Ishikawa (cell line): ENCODE measurements at regions not wholly inside any gene's neighbourhood (a gene's known extent, or its start where the extent isn't known, plus 50 kb on each side); places are given as distances from the start of the nearest gene placed in this dataset.

ENCODE experiments used
- CEBPB ChIP-seq: IDR thresholded peaks from 2 replicates; pipeline ENCODE4 v1.6.1; 2012
- CREB1 ChIP-seq: IDR thresholded peaks from 2 replicates; pipeline ENCODE4 v1.6.1; 2012; ENCODE audit warnings: low read depth
- EGR1 ChIP-seq: IDR thresholded peaks from 2 replicates; pipeline ENCODE4 v1.6.1; 2012
- EP300 ChIP-seq: IDR thresholded peaks from 2 replicates; pipeline ENCODE4 v1.6.1; 2012; ENCODE audit warnings: borderline replicate concordance
- FOXM1 ChIP-seq: IDR thresholded peaks from 2 replicates; pipeline ENCODE4 v1.6.1; 2012; ENCODE audit warnings: low read depth, borderline replicate concordance
- NFIC ChIP-seq: IDR thresholded peaks from 2 replicates; pipeline ENCODE4 v1.6.1; 2012
- RAD21 ChIP-seq: IDR thresholded peaks from 2 replicates; pipeline ENCODE4 v1.6.1; 2012; ENCODE audit warnings: low read depth
- TAF1 ChIP-seq: IDR thresholded peaks from 2 replicates; pipeline ENCODE4 v1.6.1; 2012; ENCODE audit warnings: low read depth, mild to moderate bottlenecking
- TCF12 ChIP-seq: IDR thresholded peaks from 2 replicates; pipeline ENCODE4 v1.6.1; 2012; ENCODE audit warnings: low read depth
- TEAD4 ChIP-seq: IDR thresholded peaks from 2 replicates; pipeline ENCODE4 v1.6.1; 2012
- YY1 ChIP-seq: IDR thresholded peaks from 2 replicates; pipeline ENCODE4 v1.6.1; 2012; ENCODE audit warnings: low read depth
- ZBTB7A ChIP-seq: IDR thresholded peaks from 2 replicates; pipeline ENCODE4 v1.6.1; 2012; ENCODE audit warnings: low read depth
- TF ChIP-seq, protein P1 (sequence below): IDR thresholded peaks from 2 replicates; pipeline ENCODE4 v1.6.1; 2012
- TF ChIP-seq, protein P2 (sequence below): IDR thresholded peaks from 2 replicates; pipeline ENCODE4 v1.6.1; 2012; ENCODE audit warnings: low read depth, mild to moderate bottlenecking
- TF ChIP-seq, protein P3 (sequence below): IDR thresholded peaks from 2 replicates; pipeline ENCODE4 v1.6.1; 2012

DNA sequence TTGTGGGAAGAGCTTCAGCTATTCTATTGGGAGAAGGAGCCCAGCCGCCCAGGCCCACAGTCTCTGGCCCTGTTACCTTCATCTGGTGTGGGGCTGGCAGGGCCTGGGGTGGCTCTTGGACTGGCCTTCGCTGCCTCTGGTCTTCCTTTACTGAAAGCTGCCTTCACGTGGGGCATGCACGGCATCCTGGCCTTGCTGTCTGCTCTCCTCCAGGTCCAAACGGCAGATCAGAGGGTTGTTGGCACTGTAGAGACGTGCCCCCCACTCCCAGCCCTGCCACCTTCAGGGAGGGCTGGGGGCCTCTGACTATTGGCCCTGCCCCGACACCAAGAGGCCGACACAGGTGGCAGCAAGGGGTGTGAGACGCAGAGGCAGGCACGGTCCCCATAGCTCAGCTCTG, 291.3 kb upstream of the IRX1 start:
- TF ChIP-seq EGR1 (no peak), TCF12 (no peak), TEAD4 (no peak), EP300 (no peak), ZBTB7A (no peak), FOXM1 (no peak), RAD21 (no peak), YY1 (no peak), CREB1 (no peak)
- TF ChIP-seq, protein P1, sequence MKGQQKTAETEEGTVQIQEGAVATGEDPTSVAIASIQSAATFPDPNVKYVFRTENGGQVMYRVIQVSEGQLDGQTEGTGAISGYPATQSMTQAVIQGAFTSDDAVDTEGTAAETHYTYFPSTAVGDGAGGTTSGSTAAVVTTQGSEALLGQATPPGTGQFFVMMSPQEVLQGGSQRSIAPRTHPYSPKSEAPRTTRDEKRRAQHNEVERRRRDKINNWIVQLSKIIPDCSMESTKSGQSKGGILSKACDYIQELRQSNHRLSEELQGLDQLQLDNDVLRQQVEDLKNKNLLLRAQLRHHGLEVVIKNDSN, result no peak
- TF ChIP-seq, protein P2, sequence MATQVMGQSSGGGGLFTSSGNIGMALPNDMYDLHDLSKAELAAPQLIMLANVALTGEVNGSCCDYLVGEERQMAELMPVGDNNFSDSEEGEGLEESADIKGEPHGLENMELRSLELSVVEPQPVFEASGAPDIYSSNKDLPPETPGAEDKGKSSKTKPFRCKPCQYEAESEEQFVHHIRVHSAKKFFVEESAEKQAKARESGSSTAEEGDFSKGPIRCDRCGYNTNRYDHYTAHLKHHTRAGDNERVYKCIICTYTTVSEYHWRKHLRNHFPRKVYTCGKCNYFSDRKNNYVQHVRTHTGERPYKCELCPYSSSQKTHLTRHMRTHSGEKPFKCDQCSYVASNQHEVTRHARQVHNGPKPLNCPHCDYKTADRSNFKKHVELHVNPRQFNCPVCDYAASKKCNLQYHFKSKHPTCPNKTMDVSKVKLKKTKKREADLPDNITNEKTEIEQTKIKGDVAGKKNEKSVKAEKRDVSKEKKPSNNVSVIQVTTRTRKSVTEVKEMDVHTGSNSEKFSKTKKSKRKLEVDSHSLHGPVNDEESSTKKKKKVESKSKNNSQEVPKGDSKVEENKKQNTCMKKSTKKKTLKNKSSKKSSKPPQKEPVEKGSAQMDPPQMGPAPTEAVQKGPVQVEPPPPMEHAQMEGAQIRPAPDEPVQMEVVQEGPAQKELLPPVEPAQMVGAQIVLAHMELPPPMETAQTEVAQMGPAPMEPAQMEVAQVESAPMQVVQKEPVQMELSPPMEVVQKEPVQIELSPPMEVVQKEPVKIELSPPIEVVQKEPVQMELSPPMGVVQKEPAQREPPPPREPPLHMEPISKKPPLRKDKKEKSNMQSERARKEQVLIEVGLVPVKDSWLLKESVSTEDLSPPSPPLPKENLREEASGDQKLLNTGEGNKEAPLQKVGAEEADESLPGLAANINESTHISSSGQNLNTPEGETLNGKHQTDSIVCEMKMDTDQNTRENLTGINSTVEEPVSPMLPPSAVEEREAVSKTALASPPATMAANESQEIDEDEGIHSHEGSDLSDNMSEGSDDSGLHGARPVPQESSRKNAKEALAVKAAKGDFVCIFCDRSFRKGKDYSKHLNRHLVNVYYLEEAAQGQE, result no peak

DNA sequence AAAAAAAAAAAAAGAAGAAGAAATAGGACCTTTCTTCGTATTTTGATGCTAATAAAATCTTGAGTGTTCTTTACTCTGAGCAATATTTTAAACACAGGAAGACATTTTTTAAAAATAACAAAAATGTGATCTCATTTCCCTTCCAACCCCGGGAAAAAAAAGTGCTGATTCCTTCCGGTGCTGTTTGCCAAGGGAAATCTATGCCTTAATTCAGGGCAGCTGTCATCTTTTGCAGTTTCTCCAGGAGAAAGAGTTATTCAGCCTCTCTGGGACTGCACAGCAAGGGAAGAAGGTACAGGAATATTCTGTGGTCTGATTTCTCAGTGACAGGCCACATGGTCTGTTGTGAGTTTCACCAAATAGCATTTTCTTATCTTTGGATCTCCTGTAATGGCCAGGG, 291.9 kb upstream of the IRX1 start:
- TF ChIP-seq ZBTB7A (no peak), NFIC (no peak), RAD21 (no peak), TCF12 (no peak), EP300 (no peak), YY1 (no peak), TEAD4 (no peak)
- TF ChIP-seq, protein P2, result no peak
- TF ChIP-seq, protein P1, result no peak

DNA sequence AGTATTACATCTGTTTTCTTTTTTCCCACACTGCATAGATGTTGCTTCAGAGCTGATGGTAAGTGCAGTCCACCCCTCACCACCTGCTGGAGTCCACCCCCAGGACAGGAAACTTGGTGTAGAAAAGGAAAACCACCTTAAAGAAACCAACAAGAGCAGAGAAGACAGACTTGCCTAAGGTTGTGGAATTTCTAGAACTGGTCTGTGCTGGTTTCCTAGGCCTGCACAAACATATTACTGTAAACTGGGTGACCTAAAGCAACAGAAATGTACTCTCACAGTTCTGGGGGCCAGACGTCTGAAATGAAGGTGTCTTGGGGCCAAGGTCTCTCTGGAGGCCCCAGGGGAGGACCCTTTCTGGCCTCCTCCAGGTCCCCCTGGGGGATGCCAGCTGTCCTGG, 293.4 kb upstream of the IRX1 start:
- TF ChIP-seq TEAD4, result no peak
- TF ChIP-seq EP300, result no peak
- no peak for TF ChIP-seq ZBTB7A
- TF ChIP-seq, protein P1, result no peak
- TF ChIP-seq FOXM1, result no peak
- TF ChIP-seq EGR1, result no peak
- TF ChIP-seq TCF12, result no peak
- no peak for TF ChIP-seq TAF1

DNA sequence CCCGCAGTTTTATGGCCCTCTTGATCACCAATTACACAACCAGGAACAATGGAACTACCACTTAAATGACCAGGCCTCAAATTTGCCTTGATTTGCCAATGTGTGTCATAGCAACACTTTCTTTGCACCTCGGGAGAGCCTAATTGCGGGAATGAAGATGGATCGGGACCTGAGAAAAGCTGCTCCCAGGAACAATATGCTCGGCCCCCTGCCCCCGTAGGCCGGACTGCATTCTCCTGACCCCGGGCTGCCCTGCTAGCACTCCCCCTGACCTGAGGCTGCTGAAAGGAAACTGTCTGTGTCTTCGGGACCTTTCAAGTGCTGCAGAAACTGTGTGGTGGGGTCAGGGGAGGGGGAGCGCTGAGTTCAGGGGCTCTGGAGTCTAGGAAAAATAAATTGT, 294.3 kb upstream of the IRX1 start:
- TF ChIP-seq, protein P2, result no peak
- TF ChIP-seq ZBTB7A (no peak), TEAD4 (no peak), CREB1 (no peak), NFIC (no peak), TAF1 (no peak), TCF12 (no peak), EGR1 (no peak)
- TF ChIP-seq, protein P1, result no peak

DNA sequence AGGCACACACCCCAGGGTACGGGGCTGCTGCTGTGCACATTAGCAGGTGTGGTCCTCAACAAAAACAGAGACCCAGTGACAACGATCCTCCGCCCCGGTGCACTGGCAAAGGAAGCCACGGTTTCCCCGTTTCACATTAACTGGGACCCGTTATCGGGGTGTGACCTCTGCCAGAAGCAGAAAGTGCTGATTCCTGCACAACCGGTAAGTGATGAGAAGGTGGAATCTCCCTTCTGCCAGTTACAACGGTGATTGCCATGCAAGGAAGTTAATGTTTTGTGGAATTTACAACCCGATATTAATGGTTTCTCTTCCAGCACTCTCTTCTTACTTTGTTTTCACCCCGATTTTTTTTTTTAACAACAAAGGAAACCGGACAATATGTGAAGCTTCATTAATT, 294.9 kb upstream of the IRX1 start:
- TF ChIP-seq CEBPB, result no peak
- no peak for TF ChIP-seq ZBTB7A
- TF ChIP-seq CREB1, result no peak
- TF ChIP-seq, protein P3, sequence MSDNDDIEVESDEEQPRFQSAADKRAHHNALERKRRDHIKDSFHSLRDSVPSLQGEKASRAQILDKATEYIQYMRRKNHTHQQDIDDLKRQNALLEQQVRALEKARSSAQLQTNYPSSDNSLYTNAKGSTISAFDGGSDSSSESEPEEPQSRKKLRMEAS, result no peak
- TF ChIP-seq FOXM1, result no peak
- no peak for TF ChIP-seq YY1
- no peak for TF ChIP-seq TEAD4
- TF ChIP-seq, protein P1, result no peak
- TF ChIP-seq EGR1, result no peak
- TF ChIP-seq NFIC, result no peak
- TF ChIP-seq TCF12, result no peak
- TF ChIP-seq RAD21, result no peak
- no peak for TF ChIP-seq EP300
- no peak for TF ChIP-seq TAF1
- TF ChIP-seq, protein P2, result no peak
